ENCODE measurements at regions not wholly inside any gene's neighbourhood (a gene's known extent, or its start where the extent isn't known, plus 50 kb on each side); places are given as distances from the start of the nearest gene placed in this dataset.

GRCh38 chr1:63205776-63206175 lies 116.6 kb upstream of the FOXD3 start:
- TF ChIP-seq CTCF (conservative IDR thresholded peaks at IDR 0.05 in 1 of 2, IDR thresholded peaks at IDR 0.05 in 1 of 2; ENCODE audit: low read depth in 1 of 2, low read length in 2 of 2): no peak
- TF ChIP-seq EZH2 (IDR thresholded peaks at IDR 0.05; ENCODE audit: low read length, missing control alignments): no peak

All from fibroblast of lung (primary cell).